Fibroblast of skin of right biceps (primary cell): ENCODE measurements at regions not wholly inside any gene's neighbourhood (a gene's known extent, or its start where the extent isn't known, plus 50 kb on each side); places are given as distances from the start of the nearest gene placed in this dataset.
A peak's percentile ranks its signal among the peaks of the same experiment; 100 is the strongest.

Experiments used
- DNase-seq: peaks from one replicate; pipeline ENCODE4 v3.0.0-alpha.2; 2013

DNA sequence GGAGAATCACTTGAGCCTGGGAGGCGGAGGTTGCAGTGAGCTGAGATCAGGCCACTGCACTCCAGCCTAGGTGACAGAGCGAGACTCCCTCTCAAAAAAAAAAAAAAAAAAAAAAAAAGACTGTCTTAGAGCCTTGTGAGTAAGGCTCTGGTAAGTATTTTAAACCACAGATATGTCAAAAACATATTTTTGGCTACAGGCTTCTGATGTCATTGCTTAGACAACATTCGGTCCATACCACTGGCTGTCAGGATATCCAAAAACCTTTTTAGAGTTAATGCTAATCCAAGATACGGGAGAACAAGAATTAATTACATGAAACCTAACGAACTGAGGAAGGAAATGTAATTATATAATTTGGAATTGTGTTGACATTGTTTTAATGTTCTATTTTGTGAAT, 999.5 kb upstream of the PABPC4L start:
- peak; percentile 73 for DNase-seq

DNA sequence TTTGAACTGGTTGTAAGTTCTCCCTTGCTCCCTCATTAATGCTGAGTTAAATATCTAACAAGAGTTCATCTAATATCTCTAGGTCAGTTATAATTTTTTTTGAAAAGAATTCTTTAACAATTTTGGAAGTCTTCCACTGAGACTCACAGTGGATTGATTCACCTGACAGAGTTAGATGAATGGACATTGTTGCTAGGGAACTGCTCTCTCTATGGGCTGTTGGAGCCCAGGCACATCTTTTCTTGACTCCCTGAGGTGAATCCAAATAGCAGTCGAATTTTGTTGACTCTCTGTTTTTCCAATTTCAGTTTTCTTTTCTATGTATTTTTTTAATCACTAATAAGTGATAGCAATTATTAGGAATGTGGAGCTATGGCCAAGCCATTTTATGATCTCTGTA, 996.1 kb upstream of the PABPC4L start:
- no peak for DNase-seq

DNA sequence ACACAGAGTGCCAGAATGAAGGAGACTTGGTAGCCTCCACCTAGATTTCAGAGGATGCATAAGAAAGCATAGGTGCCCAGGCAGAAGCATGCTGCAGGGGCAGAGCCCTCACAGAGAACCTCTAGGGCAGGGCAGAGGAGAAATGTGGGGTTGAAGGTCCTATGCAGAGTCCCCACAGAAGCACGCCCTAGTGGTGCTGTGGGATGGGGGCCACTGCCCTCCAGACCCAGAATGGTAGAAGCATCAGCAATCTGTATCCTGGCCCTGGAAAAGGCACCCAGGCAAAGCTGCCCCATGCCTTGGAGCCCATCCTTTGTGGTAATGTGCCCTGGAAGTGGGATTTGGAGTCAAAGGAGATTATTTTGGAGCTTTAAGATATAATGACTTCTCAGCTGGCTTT, 992.9 kb upstream of the PABPC4L start:
- DNase-seq = no peak

DNA sequence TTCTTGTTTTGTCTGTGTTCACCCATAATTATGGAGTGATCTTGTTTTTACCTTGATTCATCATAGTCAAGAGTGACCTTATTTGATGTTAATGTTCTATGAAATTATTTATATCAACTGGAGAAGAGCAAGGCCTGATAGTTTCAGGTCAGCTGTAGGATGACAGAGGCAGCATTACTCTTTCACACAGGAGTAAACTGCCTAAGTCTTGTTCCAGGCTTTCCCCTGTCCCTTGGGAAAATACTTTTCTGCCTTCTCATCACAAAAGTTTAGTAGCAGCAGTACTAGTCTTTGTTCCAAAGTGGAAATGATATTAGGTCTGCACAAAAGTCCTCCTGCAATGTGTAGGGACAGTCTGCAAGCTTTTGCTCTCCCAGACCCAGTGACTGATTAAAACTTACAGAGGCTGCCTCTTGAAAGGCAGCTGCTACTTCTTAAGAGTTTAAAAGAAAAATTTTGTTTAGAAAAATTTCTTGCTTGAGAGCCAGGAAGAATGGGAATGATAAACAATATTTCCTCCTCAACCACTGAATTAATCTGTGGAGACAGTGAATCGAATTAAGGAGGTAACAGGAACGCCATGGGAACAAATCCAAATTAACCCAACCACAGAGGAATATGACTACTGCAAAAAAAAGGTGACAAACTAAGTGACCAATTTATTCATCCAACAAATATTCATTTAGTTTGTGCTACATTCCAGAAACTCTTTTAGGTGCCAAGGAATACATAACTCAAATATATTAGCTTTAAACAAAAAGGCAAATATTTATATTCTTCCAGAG, 991.4 kb upstream of the PABPC4L start:
- peak; percentile 82 for DNase-seq

DNA sequence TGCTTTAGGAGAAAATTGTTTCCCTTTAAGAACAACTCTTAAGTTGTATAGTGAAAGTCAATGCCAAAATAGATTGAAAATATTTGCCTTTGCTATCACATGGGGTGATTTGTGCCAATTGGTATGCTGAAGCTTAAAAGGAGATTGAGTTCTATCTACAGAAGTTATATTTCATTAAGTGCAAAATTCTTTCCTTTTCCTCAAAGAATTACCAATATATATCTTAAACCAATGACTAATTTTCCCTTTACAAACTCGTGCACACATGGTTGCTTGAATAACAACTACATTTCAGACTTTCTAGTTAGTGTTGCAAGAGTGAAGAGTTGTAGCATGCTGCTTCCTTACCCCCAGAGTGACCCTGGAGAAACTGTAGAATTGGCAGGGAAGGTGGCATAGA, 990.0 kb upstream of the PABPC4L start:
- peak; percentile 50 for DNase-seq

DNA sequence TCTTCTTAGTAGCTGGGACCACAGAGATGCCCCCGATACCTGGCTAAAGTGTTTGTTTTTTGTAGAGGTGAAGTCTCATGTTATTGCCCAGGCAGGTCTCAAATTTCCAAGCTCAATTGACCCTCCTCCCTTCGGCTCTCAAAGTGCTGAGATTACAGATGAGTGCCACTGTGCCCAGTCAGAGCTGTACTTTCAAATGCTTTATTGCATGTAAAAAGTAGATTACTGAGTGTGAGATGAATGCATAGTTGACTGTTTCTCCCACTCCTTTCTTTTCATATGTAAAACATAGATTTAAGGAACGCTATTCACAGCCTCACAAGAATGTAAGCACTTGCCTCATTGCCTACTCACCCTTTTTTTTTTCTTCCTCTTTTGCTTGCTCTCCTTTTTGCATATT, 984.4 kb upstream of the PABPC4L start:
- no peak for DNase-seq

DNA sequence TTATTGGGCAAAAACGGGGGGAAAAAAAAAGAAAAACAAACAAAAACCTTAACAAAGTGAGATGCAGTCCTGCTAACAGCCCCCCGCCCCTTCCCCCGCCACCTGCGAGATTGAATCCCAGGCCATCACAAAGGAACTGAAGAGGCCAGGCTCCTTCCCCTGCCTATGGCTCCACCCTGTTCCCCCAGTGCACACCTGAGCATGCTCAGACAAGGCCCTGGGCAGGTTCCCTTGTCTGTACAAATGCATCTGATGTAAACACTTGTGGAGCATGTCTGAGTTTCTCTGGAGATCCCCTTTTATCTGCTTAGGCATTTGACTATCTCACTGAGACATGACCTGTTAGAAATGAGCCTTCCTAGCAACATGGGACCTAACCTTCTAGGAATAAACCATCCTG, 983.7 kb upstream of the PABPC4L start:
- DNase-seq = no peak

DNA sequence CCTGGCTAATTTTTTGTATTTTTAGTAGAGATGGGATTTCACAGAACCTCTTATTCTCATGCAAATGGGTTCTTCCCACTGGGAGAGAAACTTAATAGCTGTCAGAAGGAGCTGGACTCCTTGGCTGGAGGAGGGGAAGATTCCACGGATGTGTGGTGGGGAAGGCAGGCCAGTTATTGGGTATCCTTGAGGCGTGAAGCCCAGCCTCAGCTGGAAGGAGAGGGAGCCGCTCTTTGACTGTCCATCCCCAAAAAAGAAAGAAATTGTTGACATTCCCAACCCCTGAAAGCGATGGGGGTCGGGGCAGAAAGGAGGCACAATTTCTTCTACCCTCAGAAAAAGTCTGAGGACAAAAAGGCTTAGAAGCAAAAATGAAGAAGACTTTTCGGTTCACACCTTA, 983.1 kb upstream of the PABPC4L start:
- DNase-seq = no peak

DNA sequence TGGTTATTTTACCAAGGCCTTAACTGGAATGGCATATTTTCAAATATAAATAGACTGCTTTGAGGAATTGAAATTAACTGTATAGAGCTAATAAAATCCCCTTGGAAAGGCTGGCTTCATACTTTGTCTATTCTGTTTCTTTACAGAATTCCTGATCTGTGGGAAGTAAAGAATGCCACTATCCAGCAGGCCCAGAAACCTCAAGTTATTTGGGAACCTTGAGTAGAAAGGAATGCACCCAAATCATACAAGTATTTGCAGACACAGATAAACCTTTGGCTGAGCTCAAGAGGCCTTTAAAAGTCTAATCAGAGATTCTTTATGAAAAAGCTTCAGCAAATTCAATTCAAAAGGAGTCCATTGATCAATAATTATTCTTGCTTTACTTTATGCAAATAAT, 975.7 kb upstream of the PABPC4L start:
- DNase-seq = peak; percentile 53

DNA sequence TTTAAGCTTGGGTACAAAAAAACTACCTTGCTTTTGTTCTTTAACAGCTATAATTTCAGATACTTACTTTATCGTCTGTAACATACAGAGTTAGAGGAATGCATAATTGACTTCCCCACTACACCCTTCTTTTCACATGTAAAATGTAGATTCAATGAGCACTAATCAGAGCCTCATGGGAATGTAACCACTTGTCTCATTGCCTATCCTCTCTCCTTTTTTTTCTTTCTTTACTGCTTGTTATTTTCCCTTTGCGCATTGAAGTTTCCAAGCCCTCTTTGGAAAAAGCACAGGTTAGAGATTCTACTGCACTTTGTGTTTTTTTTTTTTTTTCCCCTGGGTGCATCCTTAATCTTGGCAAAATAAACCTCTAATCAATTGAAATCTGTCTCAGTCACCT, 965.1 kb upstream of the PABPC4L start:
- DNase-seq = no peak

DNA sequence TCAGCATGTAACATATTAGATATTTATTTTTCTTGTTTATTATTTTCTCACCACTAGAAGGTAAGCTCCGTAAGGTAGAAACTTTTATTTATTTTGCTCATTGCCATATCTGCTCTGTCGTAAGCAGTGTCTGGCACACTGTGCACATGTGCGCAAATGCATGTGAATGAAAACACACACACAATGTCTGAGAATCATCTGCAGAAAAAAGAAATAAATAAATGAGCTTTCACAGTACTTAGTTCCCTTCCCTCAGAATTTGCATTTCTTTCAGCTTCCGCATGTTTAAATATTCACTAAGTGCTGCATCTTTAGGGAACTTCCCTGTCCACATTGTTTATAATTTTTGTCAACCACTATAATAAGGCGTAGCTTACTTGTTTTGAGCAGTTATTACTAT, 963.0 kb upstream of the PABPC4L start:
- DNase-seq = no peak

DNA sequence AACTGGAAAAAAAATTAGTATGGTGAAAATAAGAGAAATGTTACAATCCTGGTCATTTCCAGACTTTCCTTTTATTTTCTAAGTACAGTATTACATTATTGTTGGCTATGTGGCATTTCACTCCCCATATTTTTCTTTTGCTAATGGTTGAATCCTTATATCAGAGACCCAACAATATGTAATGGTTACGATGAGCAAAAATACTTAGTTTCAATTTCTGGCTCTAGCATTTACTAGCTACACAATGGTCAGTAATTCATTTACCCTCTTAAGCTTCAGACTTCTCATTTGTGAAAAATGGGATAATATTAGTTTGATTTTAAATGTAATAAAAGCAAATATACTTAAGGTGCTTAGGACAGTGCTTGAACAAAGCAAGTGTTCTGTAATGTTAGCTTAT, 942.9 kb upstream of the PABPC4L start:
- DNase-seq = no peak

DNA sequence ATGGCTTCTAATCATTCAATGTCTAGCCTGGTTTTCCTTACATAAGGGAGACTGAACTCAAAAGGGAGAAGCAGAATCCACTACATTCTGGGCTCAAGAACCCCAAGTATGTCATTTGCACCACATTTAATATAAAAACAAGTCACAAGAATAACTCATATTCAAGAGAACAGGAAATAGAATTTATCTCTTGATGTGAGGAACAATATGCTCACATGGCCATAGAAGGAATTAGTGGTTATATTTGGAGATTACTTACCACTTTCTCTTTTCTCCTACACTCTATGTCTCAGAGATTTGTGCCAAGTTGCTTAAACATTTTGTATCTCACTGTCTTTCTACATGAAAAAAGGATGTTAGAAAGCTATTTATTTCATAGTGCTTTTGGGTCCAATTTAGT, 922.6 kb upstream of the PABPC4L start:
- no peak for DNase-seq

DNA sequence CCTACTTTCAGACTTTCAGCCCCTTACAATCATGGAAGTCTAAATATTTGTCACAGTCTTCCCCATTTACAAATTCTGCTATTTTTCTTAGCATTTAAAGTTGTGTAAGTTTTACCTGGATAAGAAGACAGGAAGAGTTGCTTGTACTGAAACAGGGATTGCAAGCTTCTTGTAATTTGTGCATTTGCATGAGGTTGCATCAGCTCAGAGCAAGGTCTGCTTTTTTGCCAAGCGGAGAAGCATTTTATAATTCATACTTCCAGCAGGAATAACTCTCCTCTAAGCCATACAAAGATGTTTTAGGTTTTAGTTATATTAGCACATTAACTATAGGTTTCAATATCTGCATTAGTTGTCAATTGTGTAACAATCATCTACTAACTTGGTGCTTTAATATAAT, 922.0 kb upstream of the PABPC4L start:
- DNase-seq = peak; percentile 30

DNA sequence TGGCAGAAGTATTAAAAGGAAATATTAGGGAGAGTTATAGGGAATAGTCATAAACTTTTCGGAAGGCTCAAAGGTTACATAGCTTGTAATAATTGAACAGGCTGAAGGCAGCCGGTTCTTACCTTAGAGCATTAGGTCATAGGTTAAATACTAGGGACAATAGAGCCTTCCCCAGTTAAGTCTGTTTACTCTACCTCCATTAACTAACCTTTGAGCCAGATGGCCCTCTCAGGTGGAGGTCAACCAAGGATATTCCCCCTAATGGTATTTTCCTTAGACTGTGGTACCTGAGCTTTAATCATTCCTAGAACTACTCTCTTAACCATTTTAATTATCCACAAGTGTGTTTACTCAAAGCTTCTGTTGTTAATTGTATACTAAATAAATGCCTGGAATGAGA, 920.9 kb upstream of the PABPC4L start:
- DNase-seq = no peak

DNA sequence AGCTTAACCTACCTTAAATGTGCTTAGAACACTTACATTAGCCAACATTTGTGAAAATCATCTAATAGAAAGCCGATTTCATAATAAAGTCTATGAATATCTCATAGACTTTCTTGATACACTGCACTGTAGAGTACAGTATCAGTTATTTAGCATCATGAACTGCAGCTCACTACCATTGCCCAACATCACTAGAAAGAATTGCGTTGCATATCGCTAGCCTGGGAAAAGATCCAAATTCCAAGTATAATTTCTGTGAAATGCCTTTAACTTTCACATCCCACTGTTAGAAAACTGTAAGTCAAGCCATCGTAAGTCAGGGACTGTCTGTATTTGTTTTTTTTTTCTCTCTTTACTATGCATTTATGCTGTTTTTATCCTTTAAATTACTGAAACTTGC, 918.6 kb upstream of the PABPC4L start:
- DNase-seq = peak; percentile 33

DNA sequence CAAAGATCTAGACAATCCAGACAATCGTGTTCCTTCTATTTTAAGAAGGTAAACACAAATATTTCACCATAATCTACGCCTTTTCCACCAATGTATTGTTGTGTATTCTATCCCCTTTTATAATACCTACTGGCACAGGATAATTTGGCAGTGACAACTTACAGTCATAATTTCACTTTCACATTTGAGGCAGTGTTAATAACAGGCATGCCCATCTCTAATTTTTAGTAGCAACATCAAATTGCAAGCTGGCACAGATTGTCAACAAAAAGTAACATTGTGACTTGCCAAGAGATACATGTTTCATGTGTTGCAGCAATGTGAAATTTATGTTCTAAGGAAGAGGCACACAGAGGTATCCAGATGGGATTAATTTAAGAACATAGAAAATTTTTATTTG, 912.5 kb upstream of the PABPC4L start:
- no peak for DNase-seq

DNA sequence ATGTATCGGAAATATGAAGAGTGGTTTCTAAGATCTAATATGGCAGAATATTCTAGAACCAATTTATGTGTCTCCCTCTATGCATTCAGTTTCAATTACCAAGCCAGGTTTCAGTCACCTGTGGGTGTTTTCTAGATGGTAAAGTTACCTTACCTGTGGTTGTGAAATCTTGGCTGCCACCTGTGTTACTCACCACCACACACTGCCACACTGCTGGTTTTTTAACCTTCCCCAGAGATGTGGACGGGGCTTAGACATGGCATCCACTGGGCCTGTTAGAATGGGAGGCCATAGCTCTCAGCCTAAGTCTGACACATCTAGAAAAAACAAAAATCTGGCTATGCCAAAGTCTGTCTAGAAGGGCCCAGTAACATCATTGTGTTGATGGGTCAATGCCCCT, 896.5 kb upstream of the PABPC4L start:
- DNase-seq = no peak

DNA sequence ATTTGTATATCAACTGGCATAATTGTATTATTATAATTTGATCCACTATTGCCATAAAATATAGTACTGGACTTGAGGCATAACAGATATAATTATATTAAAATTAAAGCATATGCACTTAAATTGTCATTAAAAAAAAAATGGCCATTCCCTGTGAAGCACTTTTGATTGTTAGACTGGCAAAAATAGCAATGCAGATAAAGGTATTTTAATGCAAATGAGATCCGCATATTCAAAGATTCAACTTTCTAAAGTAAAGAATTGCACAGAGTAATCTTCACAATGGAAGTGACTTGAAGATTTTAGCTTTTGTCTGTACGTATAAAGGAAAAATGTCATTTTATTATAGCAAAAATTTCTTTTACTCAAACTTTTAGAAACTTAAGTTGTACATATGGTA, 871.8 kb upstream of the PABPC4L start:
- no peak for DNase-seq

DNA sequence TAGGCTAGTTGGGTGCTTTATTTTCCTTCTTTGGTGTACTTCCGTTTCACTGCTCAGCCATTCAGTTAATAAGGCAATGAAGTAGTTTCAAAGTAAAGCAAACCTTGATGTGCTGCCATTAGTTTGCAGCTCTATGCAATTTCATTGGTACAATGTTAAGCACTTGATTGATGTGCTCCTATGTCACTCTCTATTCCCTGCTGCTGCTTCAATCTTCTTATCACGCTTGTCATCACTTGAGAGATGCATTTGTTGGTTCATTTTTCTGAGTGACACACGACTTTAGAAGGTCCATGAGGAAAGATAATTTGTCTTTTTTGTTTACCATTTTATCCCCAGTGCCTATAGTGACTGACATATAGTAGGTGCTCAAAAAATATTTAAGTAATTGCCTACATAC, 871.0 kb upstream of the PABPC4L start:
- DNase-seq = no peak

DNA sequence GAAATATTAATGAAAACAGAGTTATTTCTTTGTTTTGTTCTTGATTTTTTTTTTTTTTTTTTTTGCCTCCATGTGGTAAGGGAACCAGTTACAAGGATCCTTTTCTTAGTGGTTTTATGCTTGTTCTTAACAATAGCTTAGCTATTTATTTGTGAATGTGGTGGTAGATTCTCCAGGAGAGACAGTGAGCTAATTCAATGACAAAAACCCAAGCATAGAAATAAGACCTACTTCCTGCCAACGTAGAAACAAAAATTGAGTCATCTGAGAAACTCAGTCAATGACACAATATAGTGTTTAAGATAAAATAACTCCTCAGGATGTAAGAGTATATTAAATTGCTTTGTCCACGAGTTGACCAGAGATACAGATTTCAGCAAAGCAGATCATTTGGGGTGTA, 863.8 kb upstream of the PABPC4L start:
- no peak for DNase-seq

DNA sequence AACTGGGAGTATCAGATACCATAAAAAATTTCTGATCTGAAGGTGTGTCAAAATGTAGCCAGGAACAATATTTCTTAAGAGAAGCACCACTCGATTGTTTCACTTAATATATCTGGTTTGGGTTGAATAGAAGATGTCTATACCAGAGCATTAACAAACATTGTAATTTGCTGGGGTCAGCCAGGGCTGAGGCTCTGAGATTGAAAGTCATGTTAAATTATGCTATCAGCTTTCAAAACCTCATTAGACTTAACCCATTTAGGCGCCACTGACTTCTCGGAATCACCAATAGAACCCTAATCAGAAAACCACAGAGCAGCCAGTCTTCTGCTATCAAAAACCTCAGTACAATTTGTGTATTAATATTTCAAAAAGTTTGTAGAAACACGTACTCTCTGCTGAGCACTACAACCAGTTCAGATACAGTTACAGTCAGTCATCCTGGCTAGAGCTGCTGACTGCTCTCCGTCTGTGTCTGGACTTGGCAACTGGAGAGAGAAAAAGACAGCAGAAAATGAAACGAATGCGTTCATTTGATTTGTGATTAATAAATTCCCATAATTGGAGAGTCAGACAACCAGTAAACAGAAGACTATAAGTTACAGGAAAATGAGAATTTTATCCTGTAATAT, 848.6 kb upstream of the PABPC4L start:
- no peak for DNase-seq

DNA sequence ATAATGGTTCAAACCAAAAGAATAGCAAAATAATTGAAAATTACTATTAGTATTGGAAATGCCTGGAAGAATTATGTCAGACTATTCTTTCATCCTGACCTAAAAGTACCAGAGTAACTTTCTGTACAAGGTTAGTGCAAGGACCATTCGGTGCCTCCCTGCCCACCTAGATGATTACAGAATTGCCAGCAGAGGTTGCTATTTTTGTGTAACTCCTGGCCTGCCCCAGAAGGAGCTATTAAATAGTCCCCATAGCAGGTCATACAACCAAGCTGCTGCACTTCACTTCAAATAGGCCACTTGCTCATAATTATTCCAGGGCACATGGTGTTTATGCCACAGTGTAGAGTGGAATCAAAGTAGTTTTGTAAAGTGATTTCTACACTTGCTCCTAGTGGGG, 831.1 kb upstream of the PABPC4L start:
- DNase-seq = no peak

DNA sequence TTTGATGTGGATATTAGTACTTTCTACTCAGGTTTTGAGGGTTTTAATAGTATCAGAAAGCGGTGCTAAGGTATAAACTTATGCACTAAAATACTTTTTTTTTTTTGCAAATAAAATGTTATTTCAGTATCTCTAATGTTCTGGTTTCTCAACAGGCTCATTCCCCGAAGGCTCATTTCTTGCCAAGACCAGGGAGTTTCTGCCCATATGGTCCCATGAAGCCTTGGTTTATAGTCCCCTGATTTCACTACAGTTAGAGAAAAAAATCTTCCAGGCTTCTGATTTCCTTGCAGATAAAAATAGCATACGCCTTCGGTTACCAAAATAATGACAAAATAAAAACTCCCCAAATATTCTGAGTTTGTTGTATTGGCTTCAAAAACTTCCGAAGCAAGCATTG, 814.2 kb upstream of the PABPC4L start:
- DNase-seq = no peak

DNA sequence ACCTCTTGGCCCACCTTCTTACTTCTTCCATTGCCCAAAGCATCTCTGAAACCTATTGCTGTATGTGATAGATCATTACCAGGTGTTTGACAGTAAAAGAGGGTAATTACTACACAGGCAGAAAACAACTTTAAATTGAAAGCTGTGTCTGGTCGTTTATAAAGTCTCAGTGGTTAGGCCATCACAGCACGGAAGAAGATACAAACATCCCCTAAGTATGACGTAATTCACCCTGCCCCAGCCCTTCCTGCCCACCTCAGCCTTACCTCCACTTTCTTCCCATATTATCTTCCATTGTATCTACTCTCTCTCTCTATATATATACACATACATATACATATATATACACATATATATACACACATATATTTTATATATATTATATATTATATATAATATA, 805.8 kb upstream of the PABPC4L start:
- no peak for DNase-seq
